Breast epithelium (tissue), 4 donors: ENCODE measurements at regions not wholly inside any gene's neighbourhood (a gene's known extent, or its start where the extent isn't known, plus 50 kb on each side); places are given as distances from the start of the nearest gene placed in this dataset.

ENCODE experiments used
- DNase-seq, 2 donors: peaks; one replicate each; pipeline ENCODE4 v3.0.0-alpha.2; 2019; ENCODE audit warnings: low spot score in 2 of 2
- H3K27ac ChIP-seq, 2 donors: fragments of 200-600 bp; sonication (generic) in 1 of 2; one replicate each; pipeline ENCODE4 v1.5.1; 2016 to 2019; ENCODE audit warnings: mild to moderate bottlenecking in 1 of 2
- H3K27me3 ChIP-seq, 2 donors: fragments of 200-600 bp; sonication (generic) in 1 of 2; one replicate each; pipeline versions ENCODE4 v1.5.1 to v1.6.0; 2017 to 2019; ENCODE audit warnings: control low read depth in 1 of 2, mild to moderate bottlenecking in 1 of 2
- H3K36me3 ChIP-seq: fragments of 200-600 bp; one replicate; pipeline ENCODE4 v1.5.1; 2019
- H3K4me1 ChIP-seq, 2 donors: fragments of 200-600 bp; sonication (generic); one replicate each; pipeline ENCODE4 v1.5.1; 2016 to 2019; ENCODE audit warnings: control low read depth in 1 of 2
- H3K4me3 ChIP-seq, 3 donors: fragments of 200-600 bp; sonication (generic); 1 replicate in 2 of 3; 2 replicates in 1 of 3; pipeline ENCODE4 v1.5.1; 2016 to 2019; ENCODE audit warnings: mild to moderate bottlenecking in 3 of 3, moderate library complexity in 2 of 3
- H3K9me3 ChIP-seq, 2 donors: fragments of 200-600 bp; sonication (generic) in 1 of 2; one replicate each; pipeline ENCODE4 v1.5.1; 2016 to 2019; ENCODE audit warnings: control low read depth in 1 of 2
- POLR2A ChIP-seq: fragments of 450-650 bp; IDR thresholded peaks from one replicate; pipeline ENCODE4 v1.6.1; 2016; ENCODE audit warnings: antibody characterized with exemption, mild to moderate bottlenecking, moderate library complexity
- POLR2AphosphoS5 ChIP-seq, 3 donors: sonication (generic); formaldehyde crosslinking; IDR thresholded peaks; one replicate each; pipeline ENCODE4 v1.6.1; 2017; ENCODE audit warnings: antibody characterized with exemption in 3 of 3
- intact Hi-C: fragments of 100-400 bp; cut with DNase I; formaldehyde crosslinking; loops from one replicate; pipeline ENCODE4 v1.15.1; 2023; ENCODE audit warnings: low total_unique reads
- TF ChIP-seq, protein P1 (sequence below), 3 donors: fragments of 450-650 bp; IDR thresholded peaks; one replicate each; pipeline ENCODE4 v1.5.1; 2016 to 2017; ENCODE audit warnings: antibody characterized with exemption in 3 of 3, mild to moderate bottlenecking in 3 of 3, moderate library complexity in 3 of 3

DNA sequence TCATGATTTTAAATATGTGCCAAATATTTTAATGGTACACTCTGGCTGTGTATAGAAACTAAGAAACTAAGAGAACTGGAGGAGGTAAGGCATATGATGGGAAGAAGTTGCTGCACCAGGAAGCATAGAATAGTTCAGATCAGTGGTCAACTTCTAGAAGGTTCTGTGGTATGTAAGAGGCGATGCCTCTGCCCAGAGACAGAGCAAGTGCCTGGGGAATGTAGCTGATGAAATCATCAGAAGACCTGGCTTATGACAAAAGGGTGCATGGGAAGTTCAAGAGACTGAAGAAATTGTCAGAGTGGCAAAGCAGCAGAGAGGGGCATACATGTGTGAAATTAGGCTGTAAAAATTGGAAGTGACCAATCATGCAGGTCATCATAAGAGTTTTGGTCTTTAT lies 580.8 kb downstream of the BMP2 start:
- H3K4me3 ChIP-seq, result no peak overlapping the region
- H3K27ac ChIP-seq, result no peak overlapping the region
- no peaks in the 10 kb centered on the region for H3K4me1 ChIP-seq
- DNase-seq, result no peak
- H3K36me3 ChIP-seq, result no peaks in the 10 kb centered on the region
- TF ChIP-seq POLR2AphosphoS5 (IDR thresholded peaks at IDR 0.05) (no peak), POLR2A (no peak)
- TF ChIP-seq, protein P1, sequence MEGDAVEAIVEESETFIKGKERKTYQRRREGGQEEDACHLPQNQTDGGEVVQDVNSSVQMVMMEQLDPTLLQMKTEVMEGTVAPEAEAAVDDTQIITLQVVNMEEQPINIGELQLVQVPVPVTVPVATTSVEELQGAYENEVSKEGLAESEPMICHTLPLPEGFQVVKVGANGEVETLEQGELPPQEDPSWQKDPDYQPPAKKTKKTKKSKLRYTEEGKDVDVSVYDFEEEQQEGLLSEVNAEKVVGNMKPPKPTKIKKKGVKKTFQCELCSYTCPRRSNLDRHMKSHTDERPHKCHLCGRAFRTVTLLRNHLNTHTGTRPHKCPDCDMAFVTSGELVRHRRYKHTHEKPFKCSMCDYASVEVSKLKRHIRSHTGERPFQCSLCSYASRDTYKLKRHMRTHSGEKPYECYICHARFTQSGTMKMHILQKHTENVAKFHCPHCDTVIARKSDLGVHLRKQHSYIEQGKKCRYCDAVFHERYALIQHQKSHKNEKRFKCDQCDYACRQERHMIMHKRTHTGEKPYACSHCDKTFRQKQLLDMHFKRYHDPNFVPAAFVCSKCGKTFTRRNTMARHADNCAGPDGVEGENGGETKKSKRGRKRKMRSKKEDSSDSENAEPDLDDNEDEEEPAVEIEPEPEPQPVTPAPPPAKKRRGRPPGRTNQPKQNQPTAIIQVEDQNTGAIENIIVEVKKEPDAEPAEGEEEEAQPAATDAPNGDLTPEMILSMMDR (IDR thresholded peaks at IDR 0.05), result no peak
- no peaks in the 10 kb centered on the region for H3K9me3 ChIP-seq
- intact Hi-C loops, result no loop called here
- no peaks in the 10 kb centered on the region for H3K27me3 ChIP-seq

DNA sequence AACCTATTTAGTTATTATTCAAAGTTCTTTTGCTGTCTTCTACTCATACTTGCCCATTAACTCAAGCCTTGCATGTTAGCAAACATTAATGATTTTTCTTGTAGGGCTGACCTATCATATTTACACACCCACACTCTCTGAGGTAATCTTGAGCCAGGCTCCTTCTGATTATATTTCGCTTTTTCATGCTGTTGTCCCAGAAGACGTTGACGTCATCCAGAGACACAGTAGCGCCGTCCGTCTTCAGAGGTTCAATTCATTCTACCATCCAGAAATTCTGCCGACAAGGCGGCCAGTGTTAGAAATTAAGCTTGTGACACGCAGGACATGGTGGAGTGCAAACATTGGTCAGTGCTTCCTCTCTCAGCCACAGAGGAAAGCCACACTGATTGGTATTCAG lies 584.7 kb downstream of the BMP2 start:
- Histone ChIP-seq H3K4me3 (no peak overlapping the region), H3K27ac (no peak overlapping the region), H3K36me3 (no peaks in the 10 kb centered on the region), H3K27me3 (no peaks in the 10 kb centered on the region), H3K4me1 (no peaks in the 10 kb centered on the region), H3K9me3 (no peaks in the 10 kb centered on the region)
- TF ChIP-seq, protein P1 (IDR thresholded peaks at IDR 0.05), result no peak
- TF ChIP-seq POLR2AphosphoS5 (IDR thresholded peaks at IDR 0.05), result no peak
- no peak for TF ChIP-seq POLR2A
- DNase-seq, result no peak
- intact Hi-C loops, result no loop called here

DNA sequence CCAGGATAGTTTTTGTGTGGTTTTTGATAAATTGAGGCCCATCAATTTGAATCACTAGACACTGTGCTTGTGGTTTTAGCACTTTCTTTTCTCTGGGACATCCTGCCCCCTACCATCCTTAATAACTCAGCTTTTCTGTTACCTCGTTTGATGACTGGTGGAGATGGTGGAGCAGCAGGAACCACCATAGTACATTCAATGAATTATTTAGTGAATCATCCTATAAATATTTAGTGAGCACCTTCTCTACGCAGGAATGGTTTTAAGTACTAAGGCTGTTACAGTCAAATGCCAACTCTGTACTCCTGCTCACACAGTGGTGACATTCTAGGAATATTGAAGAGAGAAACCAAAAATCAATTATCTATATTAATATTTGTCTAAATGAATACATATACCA lies 585.2 kb downstream of the HAO1 start:
- Histone ChIP-seq H3K4me1 (no peaks in the 10 kb centered on the region), H3K36me3 (no peaks in the 10 kb centered on the region), H3K27ac (no peak overlapping the region), H3K4me3 (no peak overlapping the region), H3K27me3 (no peaks in the 10 kb centered on the region), H3K9me3 (no peaks in the 10 kb centered on the region)
- DNase-seq, result no peak
- intact Hi-C loops, result no loop called here
- TF ChIP-seq, protein P1 (IDR thresholded peaks at IDR 0.05), result no peak
- TF ChIP-seq POLR2A (no peak), POLR2AphosphoS5 (IDR thresholded peaks at IDR 0.05) (no peak)

DNA sequence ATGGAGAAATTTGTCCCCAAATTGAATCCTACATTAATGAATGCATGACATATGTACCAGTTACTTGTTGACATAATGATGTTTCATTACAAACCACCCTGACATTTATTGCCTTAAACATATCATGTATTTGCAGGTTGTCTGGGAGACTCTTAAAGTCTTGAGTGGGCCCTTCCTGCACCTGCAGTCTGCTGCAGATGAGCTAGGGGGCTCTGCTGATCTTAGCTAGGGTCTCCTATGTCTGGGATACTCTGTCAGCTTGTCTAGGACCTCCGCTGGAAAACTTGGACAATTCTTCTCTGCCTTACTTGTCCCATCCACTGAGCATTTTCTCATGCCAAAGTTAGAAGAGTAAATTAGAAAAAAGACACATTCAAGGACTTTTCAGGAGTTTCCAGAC lies 581.6 kb downstream of the HAO1 start:
- no peaks in the 10 kb centered on the region for H3K27me3 ChIP-seq
- DNase-seq, result no peak
- no peak overlapping the region for H3K4me3 ChIP-seq
- TF ChIP-seq, protein P1 (IDR thresholded peaks at IDR 0.05), result no peak
- TF ChIP-seq POLR2AphosphoS5 (IDR thresholded peaks at IDR 0.05) (no peak), POLR2A (no peak)
- H3K9me3 ChIP-seq, result no peaks in the 10 kb centered on the region
- no peaks in the 10 kb centered on the region for H3K4me1 ChIP-seq
- H3K27ac ChIP-seq, result no peak overlapping the region
- H3K36me3 ChIP-seq, result no peaks in the 10 kb centered on the region
- intact Hi-C loops, result no loop called here

DNA sequence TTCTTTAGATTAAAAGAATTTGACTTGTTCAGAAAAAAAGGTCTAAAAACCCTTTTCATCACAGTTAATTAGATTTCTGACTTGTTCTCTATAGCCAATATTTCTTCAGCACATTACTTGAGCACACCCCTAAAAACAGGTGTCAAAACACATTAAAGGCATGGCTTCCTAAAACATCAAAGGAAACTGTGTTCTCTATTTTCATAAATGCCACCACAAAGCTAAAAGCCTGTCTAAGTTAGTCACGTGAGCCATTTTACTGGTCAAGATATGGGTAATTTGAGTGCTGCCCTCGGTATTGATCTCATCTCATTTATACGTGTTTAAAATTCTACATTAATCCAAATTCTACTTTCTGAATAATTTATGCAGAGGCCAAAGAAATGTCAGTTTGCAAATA lies 580.5 kb downstream of the HAO1 start:
- TF ChIP-seq POLR2A (no peak), POLR2AphosphoS5 (IDR thresholded peaks at IDR 0.05) (no peak)
- TF ChIP-seq, protein P1 (IDR thresholded peaks at IDR 0.05), result no peak
- no peak for DNase-seq

More for the DNA sequence above, 580.5 kb downstream of the HAO1 start:
- Histone ChIP-seq H3K36me3 (no peaks in the 10 kb centered on the region), H3K27me3 (no peaks in the 10 kb centered on the region), H3K4me1 (no peaks in the 10 kb centered on the region), H3K27ac (no peak overlapping the region), H3K4me3 (no peak overlapping the region), H3K9me3 (no peaks in the 10 kb centered on the region)
- intact Hi-C loops, result no loop called here
